ENCODE measurements at regions not wholly inside any gene's neighbourhood (a gene's known extent, or its start where the extent isn't known, plus 50 kb on each side); places are given as distances from the start of the nearest gene placed in this dataset.

GRCh38 chr2:194382221-194382620 is 1274.8 kb upstream of the SLC39A10 start:
- TF ChIP-seq YY1 (IDR thresholded peaks at IDR 0.05; ENCODE audit: low read depth) (no peak), GABPA (IDR thresholded peaks at IDR 0.05; ENCODE audit: low read depth) (no peak), RXRA (IDR thresholded peaks at IDR 0.05; ENCODE audit: borderline replicate concordance, low read depth) (no peak), RFX5 (IDR thresholded peaks at IDR 0.05; ENCODE audit: low read length) (no peak), POLR2AphosphoS5 (IDR thresholded peaks at IDR 0.05; ENCODE audit: low read depth, low read length) (no peak), FOXJ3 (CRISPR knock-in tag; IDR thresholded peaks at IDR 0.05) (no peak), USF2 (IDR thresholded peaks at IDR 0.05; ENCODE audit: borderline replicate concordance, low read depth, low read length) (no peak), RAD21 (IDR thresholded peaks at IDR 0.05; ENCODE audit: low read length) (no peak)
- TF ChIP-seq, protein P1, sequence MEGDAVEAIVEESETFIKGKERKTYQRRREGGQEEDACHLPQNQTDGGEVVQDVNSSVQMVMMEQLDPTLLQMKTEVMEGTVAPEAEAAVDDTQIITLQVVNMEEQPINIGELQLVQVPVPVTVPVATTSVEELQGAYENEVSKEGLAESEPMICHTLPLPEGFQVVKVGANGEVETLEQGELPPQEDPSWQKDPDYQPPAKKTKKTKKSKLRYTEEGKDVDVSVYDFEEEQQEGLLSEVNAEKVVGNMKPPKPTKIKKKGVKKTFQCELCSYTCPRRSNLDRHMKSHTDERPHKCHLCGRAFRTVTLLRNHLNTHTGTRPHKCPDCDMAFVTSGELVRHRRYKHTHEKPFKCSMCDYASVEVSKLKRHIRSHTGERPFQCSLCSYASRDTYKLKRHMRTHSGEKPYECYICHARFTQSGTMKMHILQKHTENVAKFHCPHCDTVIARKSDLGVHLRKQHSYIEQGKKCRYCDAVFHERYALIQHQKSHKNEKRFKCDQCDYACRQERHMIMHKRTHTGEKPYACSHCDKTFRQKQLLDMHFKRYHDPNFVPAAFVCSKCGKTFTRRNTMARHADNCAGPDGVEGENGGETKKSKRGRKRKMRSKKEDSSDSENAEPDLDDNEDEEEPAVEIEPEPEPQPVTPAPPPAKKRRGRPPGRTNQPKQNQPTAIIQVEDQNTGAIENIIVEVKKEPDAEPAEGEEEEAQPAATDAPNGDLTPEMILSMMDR (IDR thresholded peaks at IDR 0.05): no peak
- TF ChIP-seq, protein P2, sequence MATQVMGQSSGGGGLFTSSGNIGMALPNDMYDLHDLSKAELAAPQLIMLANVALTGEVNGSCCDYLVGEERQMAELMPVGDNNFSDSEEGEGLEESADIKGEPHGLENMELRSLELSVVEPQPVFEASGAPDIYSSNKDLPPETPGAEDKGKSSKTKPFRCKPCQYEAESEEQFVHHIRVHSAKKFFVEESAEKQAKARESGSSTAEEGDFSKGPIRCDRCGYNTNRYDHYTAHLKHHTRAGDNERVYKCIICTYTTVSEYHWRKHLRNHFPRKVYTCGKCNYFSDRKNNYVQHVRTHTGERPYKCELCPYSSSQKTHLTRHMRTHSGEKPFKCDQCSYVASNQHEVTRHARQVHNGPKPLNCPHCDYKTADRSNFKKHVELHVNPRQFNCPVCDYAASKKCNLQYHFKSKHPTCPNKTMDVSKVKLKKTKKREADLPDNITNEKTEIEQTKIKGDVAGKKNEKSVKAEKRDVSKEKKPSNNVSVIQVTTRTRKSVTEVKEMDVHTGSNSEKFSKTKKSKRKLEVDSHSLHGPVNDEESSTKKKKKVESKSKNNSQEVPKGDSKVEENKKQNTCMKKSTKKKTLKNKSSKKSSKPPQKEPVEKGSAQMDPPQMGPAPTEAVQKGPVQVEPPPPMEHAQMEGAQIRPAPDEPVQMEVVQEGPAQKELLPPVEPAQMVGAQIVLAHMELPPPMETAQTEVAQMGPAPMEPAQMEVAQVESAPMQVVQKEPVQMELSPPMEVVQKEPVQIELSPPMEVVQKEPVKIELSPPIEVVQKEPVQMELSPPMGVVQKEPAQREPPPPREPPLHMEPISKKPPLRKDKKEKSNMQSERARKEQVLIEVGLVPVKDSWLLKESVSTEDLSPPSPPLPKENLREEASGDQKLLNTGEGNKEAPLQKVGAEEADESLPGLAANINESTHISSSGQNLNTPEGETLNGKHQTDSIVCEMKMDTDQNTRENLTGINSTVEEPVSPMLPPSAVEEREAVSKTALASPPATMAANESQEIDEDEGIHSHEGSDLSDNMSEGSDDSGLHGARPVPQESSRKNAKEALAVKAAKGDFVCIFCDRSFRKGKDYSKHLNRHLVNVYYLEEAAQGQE (IDR thresholded peaks at IDR 0.05; ENCODE audit: low read depth, low read length): no peak
